GM18508 (cell line): ENCODE measurements at regions not wholly inside any gene's neighbourhood (a gene's known extent, or its start where the extent isn't known, plus 50 kb on each side); places are given as distances from the start of the nearest gene placed in this dataset.
A peak's percentile ranks its signal among the peaks of the same experiment; 100 is the strongest.

ENCODE experiments used
- ATAC-seq: cut with Tn5 transposase; IDR thresholded peaks from one replicate; pipeline ENCODE4 v1.9.1; 2021; ENCODE audit warnings: moderate number of reproducible peaks; ENCODE audit not compliant: insufficient read depth, unreplicated experiment

DNA sequence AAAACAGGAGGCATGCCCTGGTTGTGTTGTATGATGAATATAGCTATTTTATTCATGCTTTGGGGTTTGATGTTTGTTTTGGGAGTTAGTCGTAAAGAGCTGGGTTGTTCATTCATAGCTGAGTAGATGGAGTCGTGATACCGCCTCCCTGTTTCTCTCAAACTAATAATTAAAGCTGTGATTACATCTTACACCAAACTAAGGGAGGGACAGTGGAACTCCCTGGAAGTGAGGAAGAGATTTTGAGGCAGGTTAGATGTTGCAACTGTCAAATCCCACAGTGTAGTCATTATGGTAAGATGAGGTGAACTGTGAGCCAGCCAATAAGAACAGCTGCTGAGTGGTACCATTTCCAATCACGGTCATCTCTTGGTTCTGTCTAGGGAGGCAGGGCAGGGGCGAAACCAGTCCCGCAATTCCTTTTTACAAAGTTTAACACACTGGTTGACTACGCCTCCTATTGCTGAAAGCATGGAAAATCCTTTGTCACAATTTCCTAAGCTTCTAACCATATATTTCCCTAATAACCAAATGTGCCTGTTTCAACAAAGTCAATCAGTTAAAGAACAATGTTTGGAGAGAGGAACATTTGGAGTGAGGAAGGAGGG, 207.6 kb upstream of the SERP2 start:
- no peak for ATAC-seq

DNA sequence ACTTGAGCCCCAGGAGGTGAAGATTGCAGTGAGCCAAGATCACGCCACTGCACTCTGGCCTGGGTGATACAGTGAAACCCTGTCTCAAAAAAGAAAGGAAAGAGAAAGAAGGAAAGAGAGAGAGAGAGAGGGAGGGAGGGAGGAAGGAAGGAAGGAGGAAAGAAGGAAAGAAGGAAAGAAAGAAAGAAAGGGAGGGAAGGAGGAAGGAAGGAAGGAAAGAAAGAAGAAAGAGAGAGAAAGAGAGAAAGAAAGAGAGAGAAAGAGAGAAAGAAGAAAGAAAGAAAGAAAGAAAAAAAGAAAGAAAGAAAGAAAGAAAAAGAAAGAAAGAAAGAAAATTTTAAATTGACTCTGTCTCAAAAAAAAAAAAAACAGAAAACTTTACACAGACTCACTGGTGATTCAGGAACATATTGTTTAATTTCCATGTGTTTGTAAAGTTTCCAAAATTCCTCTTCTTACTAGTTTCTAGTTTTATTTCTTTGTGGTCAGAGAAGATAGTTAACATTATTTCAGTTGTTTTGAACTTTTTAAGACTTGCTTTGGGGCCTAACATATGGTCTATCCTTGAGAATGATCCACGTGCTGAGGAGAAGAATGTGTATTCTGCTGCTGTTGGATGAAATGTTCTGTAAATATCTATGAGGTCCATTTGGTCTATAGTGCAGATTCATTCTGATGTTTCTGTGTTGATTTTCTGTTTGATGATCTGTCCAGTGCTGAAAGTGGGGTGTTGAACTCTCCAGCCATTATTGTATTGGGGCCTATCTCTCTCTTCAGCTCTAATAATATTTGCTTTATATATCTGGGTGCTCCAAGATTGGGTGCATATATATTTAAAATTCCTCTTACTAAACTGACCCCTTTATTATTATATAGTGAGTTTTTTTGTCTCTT, 204.4 kb upstream of the SERP2 start:
- no peak for ATAC-seq

DNA sequence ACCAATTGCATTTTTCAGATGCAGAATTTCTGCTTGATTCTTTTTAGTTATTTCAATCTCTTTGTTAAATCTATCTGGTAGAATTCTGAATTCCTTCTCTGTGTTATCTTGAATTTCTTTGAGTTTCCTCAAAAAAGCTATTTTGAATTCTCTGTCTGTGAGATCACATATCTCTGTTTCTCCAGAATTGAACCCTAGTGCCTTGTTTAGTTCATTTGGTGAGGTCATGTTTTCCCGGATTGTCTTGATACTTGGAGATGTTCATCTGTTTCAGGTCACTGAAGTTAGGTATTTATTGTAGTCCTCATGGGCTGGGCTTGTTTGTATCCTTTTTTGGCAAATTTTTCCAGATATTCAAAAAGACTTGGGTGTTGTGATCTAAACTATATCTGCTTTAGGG, 202.9 kb upstream of the SERP2 start:
- no peak for ATAC-seq

GRCh38 chr13:44171156-44171555, 202.5 kb upstream of the SERP2 start:
- no peak for ATAC-seq

GRCh38 chr13:44171861-44172260, 201.8 kb upstream of the SERP2 start:
- no peak for ATAC-seq

DNA sequence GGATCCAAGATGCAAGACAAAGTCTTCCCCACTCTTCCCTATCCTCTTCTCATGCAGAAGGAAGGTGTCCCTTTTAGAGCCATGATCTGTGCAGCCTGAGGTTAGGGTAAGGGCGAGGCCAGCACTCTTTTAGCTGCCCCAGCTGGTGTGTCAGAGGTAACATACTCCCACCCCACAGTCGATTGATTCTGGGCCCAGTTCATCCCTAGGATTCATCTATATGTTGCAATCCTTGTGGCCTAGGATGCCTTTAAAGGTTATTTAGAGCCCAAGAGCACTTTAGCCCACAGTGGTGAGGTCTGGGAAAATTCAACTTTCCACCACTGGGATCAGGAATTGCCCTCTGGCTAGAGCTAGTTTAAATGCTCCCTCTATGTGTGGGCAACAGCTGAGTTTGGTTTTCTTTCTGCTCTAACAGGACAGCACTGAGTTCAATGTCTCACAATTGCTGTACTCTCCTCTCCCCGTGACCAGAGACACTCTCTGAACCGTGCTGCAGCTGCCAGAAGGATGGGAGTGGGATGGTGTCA, 201.3 kb upstream of the SERP2 start:
- no peak for ATAC-seq

GRCh38 chr13:44174769-44175425, 198.7 kb upstream of the SERP2 start:
- ATAC-seq, result no peak

DNA sequence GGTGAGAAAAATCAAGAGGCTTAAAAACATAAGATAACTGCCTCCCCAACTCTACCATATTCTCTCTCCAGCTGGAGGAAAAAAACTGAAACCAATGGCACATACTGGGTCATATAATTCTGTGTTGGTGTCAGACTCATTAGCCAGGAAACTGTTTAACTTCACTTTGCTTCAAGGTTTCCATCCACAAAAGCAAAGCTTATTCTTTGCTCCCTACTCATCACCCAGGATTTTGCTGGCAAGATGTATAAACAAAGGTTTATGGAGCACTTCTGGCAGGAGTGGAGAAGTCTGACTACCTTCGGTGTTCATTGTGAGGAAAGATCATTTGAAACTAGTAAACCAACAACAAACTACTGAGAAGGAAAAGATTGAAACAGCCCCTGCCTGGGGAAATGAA, 197.5 kb upstream of the SERP2 start:
- ATAC-seq, result no peak

GRCh38 chr13:44180876-44181536, 192.6 kb upstream of the SERP2 start:
- ATAC-seq, result no peak

- no peak for ATAC-seq
Measured at GRCh38 chr13:44181931-44182330, 191.7 kb upstream of the SERP2 start.

GRCh38 chr13:44184740-44185139, 188.9 kb upstream of the SERP2 start:
- ATAC-seq, result no peak

- no peak for ATAC-seq
Measured at GRCh38 chr13:44188257-44188656, 185.4 kb upstream of the SERP2 start.

- no peak for ATAC-seq
Measured at GRCh38 chr13:44189085-44189484, 184.5 kb upstream of the SERP2 start.

- ATAC-seq, result no peak
Measured at GRCh38 chr13:44191103-44191502, 182.5 kb upstream of the SERP2 start.

DNA sequence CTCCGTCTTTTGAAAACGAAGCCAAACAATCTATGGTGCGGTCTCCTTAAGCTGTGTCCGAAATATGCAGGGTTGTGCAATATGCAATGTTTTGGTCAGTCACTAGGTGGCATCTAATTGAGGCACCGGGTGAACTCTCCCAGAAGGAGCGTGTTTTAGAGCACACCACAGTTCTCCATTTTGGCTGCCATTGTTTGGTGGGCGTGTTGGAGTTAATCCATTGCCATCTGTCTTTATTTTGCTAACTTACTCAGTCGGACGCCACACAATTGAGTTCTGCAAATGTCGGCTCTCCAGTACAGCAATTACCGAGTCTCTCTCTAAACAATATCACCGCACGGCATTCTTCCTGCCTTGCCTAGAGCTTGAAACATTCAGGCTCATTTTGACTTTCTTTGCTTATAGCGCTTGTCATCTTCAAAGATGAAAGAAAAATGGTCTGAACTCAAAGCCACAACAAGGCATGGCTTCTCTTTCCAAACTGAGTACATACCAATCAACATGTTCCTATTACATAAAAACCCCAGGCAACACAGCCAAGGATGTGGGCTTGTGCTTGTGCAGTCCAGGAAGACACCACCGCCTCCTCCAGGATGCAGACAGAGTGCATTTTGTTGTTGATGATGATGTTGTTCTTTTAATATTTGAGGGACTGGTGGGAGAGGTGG, 182.0 kb upstream of the SERP2 start:
- ATAC-seq, result no peak

DNA sequence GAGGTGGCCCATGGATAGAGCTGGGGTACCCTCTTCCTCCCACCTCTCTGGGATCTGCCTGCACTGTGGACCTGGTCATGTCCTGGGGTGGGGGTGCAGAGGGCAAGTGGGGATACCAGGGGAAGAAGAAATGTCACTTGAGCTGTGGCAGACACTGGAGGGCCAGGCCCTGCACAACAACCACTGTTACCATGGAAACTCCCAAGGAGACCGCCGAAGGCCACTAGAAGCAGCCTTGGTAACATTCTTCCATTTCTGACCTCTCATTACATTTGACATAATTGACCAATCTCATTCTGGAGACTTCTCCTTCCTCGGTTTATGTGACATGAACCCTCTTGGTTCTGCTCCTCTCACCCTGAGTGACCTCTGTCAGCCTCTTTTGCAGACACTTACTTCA, 179.9 kb upstream of the SERP2 start:
- ATAC-seq, result no peak

GRCh38 chr13:44195245-44195644, 178.4 kb upstream of the SERP2 start:
- ATAC-seq, result no peak

DNA sequence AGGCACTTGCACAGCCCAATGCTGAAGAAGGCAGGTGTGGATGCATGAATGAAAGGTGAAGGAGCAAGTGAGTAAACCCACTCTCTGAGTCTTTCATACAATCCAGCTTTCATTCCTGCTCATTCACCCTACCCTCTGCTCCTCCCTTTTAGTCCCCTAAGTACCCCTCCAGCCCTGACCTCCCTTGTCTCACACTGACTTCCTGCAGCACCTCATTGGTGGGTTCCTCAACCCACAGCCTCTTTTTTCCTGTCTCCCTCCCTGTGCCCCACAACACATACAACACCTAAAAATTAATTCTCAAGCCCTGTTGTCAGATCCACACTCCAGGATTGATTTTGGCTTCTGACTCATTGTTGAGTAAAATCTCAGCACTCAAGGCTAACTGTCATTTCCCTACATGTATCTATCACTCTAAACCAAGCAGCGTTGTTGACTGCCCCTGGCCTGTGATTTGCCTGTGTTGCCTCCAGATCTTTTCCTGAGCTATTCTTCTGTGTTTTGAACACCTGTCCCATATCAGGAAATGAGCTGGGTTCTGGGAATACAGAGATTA, 177.3 kb upstream of the SERP2 start:
- ATAC-seq, result no peak

GRCh38 chr13:44197791-44198770, 175.5 kb upstream of the SERP2 start:
- ATAC-seq, result peak; percentile 85
